Mammary epithelial cell (primary cell): ENCODE measurements at regions not wholly inside any gene's neighbourhood (a gene's known extent, or its start where the extent isn't known, plus 50 kb on each side); places are given as distances from the start of the nearest gene placed in this dataset.

Experiments used
- CTCF ChIP-seq, 2 donors: IDR thresholded peaks in 1 of 2; conservative IDR thresholded peaks in 1 of 2; 2 replicates each; pipeline ENCODE4 v1.5.1; 2011 to 2012; ENCODE audit warnings: inconsistent platforms in 2 of 2, low read length in 2 of 2, mild to moderate bottlenecking in 2 of 2, control low read depth in 1 of 2, low read depth in 1 of 2; ENCODE audit not compliant: insufficient read depth in 1 of 2; ENCODE audit errors: extremely low read depth in 1 of 2
- EZH2 ChIP-seq: IDR thresholded peaks from 2 replicates; pipeline ENCODE4 v1.6.1; 2012; ENCODE audit warnings: low read length, inconsistent platforms, borderline replicate concordance

- no peak for TF ChIP-seq CTCF (conservative IDR thresholded peaks at IDR 0.05 in 1 of 2, IDR thresholded peaks at IDR 0.05 in 1 of 2; ENCODE audit: extremely low read depth in 1 of 2, insufficient read depth in 1 of 2, low read depth in 1 of 2, low read length in 2 of 2)
- no peak for TF ChIP-seq EZH2
These were observed 450.6 kb downstream of the C4orf33 start for GRCh38 chr4:129546531-129546930.
